HL-60 (cell line): ENCODE measurements at regions not wholly inside any gene's neighbourhood (a gene's known extent, or its start where the extent isn't known, plus 50 kb on each side); places are given as distances from the start of the nearest gene placed in this dataset.

Experiments
- DNase-seq, 2 experiments: peaks; one replicate each; pipeline ENCODE4 v3.0.0-alpha.2; 2010 to 2020; ENCODE audit warnings: low read depth in 1 of 2, low spot score in 1 of 2
- H3K27ac ChIP-seq: fragments of 250-450 bp; sonication (Bioruptor Pico); replicated peaks from 2 replicates; pipeline ENCODE4 v1.5.1; 2020; ENCODE audit warnings: mild to moderate bottlenecking, moderate library complexity
- H3K27me3 ChIP-seq: fragments of 250-450 bp; sonication (Bioruptor Pico); 2 replicates; pipeline ENCODE4 v1.5.1; 2021; ENCODE audit warnings: mild to moderate bottlenecking, moderate library complexity; ENCODE audit not compliant: insufficient read depth, poor library complexity, severe bottlenecking
- H3K4me3 ChIP-seq: replicated peaks from 2 replicates; pipeline ENCODE4 v1.5.1; 2011; ENCODE audit warnings: mild to moderate bottlenecking, control low read depth, low read length; ENCODE audit not compliant: insufficient read depth
- GABPA ChIP-seq: IDR thresholded peaks from 2 replicates; pipeline ENCODE4 v1.6.1; 2012; ENCODE audit warnings: low read depth
- POLR2AphosphoS5 ChIP-seq: IDR thresholded peaks from 2 replicates; pipeline ENCODE4 v1.6.1; 2012; ENCODE audit warnings: low read depth
- SPI1 ChIP-seq: IDR thresholded peaks from 2 replicates; pipeline ENCODE4 v1.6.1; 2012; ENCODE audit warnings: low read depth, mild to moderate bottlenecking, borderline replicate concordance
- TF ChIP-seq, protein P1 (sequence below): IDR thresholded peaks from one replicate; pipeline ENCODE4 v1.5.1; 2011; ENCODE audit warnings: low read length, control low read depth, inconsistent platforms; ENCODE audit not compliant: insufficient read depth
- TF ChIP-seq, protein P2 (sequence below): IDR thresholded peaks from 2 replicates; pipeline ENCODE4 v1.6.1; 2012; ENCODE audit warnings: low read depth; ENCODE audit not compliant: insufficient replicate concordance

DNA sequence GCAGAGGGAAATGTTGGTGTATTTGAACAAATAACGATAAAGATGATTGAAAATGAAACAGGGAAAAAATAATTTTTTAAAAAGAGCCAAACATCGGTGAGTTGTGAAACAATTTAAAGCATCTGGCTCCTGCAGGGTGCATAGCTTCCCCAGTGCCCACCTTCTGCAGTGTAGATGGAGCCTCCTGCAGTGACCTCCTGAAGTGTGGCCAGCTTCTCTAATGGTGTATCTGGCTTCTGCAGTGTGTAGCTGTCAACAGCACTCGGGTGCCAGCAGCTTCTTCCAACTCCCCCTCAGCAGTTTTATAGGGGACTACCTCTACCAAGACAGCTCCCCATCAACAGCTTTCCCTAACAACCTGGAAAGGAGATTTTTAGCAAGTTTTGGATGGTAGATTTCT is 279.4 kb upstream of the SEMA6A start:
- no peak for DNase-seq
- H3K4me3 ChIP-seq: no peak overlapping the region
- no peaks in the 10 kb centered on the region for H3K27me3 ChIP-seq
- H3K27ac ChIP-seq: no peak overlapping the region
- TF ChIP-seq POLR2AphosphoS5 (no peak), GABPA (no peak), SPI1 (no peak)
- TF ChIP-seq, protein P1, sequence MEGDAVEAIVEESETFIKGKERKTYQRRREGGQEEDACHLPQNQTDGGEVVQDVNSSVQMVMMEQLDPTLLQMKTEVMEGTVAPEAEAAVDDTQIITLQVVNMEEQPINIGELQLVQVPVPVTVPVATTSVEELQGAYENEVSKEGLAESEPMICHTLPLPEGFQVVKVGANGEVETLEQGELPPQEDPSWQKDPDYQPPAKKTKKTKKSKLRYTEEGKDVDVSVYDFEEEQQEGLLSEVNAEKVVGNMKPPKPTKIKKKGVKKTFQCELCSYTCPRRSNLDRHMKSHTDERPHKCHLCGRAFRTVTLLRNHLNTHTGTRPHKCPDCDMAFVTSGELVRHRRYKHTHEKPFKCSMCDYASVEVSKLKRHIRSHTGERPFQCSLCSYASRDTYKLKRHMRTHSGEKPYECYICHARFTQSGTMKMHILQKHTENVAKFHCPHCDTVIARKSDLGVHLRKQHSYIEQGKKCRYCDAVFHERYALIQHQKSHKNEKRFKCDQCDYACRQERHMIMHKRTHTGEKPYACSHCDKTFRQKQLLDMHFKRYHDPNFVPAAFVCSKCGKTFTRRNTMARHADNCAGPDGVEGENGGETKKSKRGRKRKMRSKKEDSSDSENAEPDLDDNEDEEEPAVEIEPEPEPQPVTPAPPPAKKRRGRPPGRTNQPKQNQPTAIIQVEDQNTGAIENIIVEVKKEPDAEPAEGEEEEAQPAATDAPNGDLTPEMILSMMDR: no peak
- TF ChIP-seq, protein P2, sequence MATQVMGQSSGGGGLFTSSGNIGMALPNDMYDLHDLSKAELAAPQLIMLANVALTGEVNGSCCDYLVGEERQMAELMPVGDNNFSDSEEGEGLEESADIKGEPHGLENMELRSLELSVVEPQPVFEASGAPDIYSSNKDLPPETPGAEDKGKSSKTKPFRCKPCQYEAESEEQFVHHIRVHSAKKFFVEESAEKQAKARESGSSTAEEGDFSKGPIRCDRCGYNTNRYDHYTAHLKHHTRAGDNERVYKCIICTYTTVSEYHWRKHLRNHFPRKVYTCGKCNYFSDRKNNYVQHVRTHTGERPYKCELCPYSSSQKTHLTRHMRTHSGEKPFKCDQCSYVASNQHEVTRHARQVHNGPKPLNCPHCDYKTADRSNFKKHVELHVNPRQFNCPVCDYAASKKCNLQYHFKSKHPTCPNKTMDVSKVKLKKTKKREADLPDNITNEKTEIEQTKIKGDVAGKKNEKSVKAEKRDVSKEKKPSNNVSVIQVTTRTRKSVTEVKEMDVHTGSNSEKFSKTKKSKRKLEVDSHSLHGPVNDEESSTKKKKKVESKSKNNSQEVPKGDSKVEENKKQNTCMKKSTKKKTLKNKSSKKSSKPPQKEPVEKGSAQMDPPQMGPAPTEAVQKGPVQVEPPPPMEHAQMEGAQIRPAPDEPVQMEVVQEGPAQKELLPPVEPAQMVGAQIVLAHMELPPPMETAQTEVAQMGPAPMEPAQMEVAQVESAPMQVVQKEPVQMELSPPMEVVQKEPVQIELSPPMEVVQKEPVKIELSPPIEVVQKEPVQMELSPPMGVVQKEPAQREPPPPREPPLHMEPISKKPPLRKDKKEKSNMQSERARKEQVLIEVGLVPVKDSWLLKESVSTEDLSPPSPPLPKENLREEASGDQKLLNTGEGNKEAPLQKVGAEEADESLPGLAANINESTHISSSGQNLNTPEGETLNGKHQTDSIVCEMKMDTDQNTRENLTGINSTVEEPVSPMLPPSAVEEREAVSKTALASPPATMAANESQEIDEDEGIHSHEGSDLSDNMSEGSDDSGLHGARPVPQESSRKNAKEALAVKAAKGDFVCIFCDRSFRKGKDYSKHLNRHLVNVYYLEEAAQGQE: no peak

DNA sequence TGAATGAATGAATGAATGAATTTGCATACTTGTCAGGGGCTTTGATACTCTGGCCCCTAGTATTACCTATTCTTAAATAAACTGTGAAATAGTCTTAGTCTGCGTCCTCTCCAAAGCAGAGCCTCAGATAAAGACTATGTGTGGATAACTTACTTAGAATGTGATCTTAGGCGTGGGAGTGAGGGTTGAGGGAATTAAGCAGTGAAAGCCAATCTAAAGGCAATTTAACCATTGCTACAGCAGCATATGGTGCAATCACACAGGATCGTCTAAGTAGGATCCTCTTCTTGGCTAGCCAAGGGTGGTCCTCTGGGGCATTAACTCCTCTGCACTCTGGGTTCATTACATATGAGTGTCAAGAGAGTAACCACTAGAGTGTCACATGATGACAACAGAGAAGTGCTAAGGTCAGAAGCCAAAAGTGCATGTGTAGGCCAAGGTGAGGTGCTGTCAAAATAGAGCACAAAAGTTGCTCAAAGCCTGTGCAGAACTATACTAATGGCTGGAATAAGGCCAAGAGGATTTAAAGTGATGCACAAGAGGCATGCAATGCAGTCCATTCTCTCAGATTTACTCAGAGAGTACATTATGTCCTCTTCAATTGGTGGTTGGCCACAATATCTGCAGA is 274.4 kb upstream of the SEMA6A start:
- no peaks in the 10 kb centered on the region for H3K27me3 ChIP-seq
- DNase-seq: no peak
- no peak overlapping the region for H3K4me3 ChIP-seq
- H3K27ac ChIP-seq: no peak overlapping the region
- TF ChIP-seq GABPA (no peak), POLR2AphosphoS5 (no peak), SPI1 (no peak)
- TF ChIP-seq, protein P2: no peak
- TF ChIP-seq, protein P1: no peak

DNA sequence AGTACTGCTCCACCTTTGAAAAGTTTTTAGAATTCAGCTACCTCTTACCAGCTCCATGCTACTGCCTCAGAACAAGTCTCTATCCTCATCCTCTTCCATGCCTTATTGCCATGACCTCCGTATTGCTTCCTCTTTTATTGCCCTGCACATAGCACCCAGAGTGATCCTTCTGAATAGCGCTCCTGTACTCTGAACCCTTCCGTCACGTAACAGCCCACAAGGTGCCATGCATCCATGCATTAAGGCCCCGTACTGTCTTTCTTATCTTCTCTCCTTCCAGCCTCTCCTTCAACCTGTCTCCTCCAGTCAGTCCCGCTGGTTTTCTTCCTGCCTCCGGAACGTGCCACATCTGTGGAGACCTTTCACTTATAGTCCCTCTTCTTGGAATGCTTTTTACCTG is 273.3 kb upstream of the SEMA6A start:
- no peak overlapping the region for H3K4me3 ChIP-seq
- H3K27ac ChIP-seq: no peak overlapping the region
- no peaks in the 10 kb centered on the region for H3K27me3 ChIP-seq
- DNase-seq: no peak
- TF ChIP-seq GABPA (no peak), SPI1 (no peak), POLR2AphosphoS5 (no peak)
- TF ChIP-seq, protein P1: no peak
- TF ChIP-seq, protein P2: no peak
